Stimulated activated CD4-positive, alpha-beta T cell treated with anti-CD3 and anti-CD28 coated beads, TNF-alpha, amount 100 ng/mL, for 48 hours (primary cell): ENCODE measurements at regions not wholly inside any gene's neighbourhood (a gene's known extent, or its start where the extent isn't known, plus 50 kb on each side); places are given as distances from the start of the nearest gene placed in this dataset.

ENCODE experiments used
- DNase-seq, 3 donors: peaks; one replicate each; pipeline ENCODE4 v3.0.0-alpha.2; 2020; ENCODE audit warnings: low read depth in 3 of 3

DNA sequence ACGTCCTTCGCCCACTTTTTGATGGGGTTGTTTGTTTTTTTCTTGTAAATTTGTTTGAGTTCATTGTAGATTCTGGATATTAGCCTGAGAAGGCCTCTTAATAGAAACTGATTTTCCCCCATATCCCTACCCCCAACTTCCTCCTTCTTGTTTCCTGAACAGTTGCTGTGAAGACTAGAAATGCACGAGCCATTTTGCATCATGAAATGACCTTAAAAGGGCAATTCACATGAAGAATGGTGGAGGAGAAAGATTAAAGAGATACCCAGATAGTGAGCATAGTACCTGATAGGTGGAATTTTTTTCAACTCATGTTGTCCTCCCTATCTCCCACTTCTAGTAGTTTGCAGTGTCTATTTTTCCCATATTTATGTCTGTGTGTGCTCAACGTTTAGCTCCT lies 55.2 kb upstream of the KCNH8 start:
- no peak for DNase-seq

DNA sequence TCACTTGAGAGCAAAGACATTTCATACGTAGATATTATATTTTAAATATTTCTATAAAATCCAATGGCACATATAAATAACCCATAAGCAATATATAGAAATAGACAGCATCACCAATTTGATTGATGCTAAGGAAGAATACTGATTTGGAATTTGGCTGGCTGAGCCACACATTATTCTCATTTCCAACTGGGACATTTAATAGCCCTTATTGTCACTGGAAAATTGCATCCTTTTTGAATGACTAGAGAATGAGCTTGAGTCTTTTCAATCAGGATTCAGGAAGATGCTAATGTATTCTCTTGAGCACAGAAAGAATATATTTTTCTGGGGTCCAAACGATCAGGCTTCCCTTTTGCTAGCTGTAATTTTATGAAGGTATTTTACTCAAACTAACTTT lies 70.9 kb upstream of the KCNH8 start:
- DNase-seq: no peak

DNA sequence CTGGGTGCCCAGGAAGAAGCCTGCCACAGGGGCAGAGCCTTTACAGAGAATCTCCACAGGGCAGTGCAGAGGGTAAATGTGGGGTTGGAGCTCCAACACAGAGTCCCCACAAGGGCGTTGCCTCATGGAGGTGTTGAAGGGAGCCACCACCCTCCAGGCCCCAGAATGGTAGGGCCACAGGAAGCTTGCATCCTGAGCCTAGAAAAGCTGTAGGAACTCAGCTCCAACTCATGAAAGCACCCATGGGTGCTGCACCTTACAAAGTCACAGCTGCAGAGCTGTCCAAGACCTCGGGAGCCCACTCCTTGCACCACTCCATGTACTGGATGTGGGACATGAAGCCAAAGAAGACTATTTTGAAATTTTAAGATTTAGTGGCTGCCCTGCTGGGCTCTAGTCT lies 73.3 kb upstream of the KCNH8 start:
- DNase-seq: no peak

DNA sequence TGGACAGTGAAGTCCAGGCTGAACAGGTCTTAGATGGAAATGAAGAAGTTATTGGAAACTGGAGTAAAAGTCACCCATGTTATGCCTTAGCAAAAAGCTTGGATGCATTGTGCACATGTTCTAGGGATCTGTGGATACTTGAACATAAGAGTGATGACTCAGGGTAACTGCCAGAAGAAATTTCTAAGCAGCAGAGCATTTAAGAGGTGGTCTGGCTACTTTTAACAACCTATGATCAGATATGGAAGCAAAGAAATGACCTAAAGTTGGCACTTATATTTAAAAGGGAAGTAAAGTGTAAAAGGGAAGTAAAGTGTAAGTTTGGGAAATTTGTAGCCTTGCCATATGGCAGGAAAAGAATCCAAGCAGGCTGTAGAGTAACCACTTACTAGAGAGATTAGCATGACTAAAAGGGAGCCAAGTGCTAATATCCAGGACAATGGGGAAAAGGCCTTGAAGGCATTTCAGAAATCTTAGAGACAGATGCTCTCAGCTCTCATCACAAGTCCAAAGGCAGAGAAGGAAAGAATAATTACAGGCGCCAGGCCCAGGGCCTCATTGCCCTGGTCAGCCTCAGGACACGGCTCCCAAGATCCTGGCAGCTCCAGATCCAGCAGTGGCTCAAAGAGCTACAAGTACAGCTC lies 73.9 kb upstream of the KCNH8 start:
- DNase-seq: no peak

DNA sequence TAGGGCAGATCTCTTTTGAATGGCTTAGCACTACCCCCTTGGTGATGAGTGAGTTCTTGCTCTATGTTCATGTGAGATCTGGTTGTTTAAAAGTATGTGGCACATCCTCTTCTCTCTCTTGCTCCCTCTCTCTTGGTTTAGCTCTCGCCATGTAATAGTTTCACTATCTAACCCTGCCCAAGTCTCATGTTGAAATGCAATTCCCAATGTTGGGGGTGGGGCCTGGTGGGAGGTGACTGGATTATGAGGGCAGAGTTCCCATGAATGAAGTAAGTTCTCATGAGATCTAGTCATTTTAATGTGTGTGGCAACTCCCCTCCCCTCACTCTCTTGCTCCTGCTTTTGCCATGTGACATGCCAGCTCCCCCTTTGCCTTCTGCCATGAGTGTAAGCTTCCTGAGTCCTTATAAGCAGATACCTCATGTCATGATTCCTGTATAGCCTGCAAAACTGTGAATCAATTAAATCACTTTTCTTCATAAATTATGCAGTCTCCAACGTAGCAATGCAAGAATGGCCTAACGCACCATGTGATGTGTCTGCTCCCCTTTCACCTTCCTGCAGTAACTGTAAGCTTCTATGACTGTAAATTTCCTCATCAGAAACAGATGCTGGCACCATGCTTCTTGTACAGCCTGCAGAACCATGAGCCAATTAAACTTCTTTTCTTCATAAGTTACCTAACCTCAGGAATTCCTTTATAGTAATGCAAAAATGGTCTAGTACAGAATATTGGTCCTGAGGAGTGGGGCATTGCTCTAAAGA lies 74.8 kb upstream of the KCNH8 start:
- DNase-seq: no peak

DNA sequence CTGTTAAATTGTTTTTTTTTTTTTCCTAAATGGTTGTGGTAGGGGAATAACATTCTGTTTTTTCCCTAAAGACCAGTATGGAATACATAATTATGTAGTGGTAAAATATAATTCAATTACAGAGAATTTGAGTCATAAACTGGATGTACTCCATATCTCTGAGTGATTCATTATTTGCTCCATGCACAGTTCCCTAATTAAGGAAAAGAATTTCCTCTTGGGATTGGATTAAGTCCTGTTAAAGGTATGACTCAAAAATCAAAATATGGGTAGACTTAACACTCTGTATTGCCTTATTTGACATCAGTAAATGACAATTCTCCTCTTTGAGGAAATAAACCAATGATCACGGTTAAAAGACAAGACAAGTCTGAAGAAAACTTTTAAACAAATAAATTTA lies 78.0 kb upstream of the KCNH8 start:
- DNase-seq: no peak

DNA sequence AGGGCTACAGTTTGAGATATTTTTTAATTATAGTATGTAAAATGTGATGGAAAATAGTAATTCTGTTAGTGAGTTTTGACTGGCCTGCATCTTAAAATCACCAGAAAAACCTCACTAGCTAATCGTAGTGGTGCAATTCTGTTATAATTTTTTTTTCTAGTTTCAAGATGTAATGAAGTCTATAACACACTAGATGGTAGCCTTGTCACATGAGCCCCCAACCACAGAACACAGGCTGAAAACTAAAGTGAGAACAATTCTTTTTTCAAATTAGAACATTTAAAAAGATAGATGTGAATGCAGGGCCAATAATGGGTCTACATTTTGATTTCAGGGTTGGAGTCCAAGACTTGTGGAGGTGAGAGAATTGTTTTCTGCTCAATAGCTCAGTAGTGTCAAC lies 83.3 kb upstream of the KCNH8 start:
- no peak for DNase-seq

DNA sequence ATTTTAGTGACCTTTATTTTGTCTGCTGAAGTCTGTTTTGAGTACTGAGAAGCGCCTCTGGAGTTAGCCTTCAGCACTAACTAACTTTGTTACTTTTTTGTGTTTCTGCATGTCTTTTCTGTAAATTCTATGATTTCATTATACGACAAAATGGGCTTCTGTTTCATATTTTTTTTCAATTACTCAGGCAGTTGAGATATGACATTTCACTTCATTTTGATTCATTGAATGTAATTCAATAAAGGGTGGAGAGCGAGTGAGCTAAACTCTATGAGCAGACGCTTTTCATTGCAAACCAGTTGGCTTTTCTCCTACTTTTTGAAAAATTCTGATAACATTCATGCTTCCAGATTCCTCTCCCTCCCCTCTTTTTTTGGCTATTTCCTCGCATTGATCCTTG lies 84.4 kb upstream of the KCNH8 start:
- DNase-seq: no peak

DNA sequence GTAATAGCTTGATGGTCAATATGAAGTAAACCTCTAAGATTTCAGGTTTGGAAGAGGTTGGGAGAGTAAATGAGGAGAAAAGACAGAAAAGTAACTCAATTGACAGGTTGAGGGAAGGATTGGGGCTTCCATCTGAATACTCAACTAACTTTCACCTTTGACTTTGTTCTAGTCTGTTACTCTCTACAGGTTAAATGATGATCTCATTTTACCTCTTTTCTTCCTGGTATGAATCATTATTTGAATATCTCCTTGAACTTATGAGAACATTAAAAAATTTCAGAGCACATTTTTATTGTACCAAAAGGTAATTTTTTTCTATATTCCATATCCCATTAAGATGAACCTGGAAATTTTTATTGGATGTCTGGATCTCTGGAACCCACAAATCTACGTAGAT lies 87.9 kb upstream of the KCNH8 start:
- DNase-seq: no peak

DNA sequence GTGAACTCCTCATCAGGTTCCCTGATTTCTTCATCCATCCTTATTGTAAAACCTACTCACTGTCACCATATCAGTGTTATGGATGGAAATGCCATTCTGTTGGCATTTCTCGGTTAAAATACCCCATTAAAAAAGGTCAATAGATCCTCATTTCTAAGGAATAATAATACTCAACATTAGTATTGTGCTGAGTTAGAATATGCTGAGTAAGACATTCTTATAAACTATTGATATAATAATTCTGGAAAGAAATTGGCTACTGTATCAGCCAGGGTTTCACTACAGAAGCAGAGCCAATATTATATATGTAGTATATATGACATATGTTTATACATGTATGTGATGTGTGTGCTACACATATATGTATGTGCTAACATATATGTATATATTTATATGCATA lies 95.4 kb upstream of the KCNH8 start:
- no peak for DNase-seq

DNA sequence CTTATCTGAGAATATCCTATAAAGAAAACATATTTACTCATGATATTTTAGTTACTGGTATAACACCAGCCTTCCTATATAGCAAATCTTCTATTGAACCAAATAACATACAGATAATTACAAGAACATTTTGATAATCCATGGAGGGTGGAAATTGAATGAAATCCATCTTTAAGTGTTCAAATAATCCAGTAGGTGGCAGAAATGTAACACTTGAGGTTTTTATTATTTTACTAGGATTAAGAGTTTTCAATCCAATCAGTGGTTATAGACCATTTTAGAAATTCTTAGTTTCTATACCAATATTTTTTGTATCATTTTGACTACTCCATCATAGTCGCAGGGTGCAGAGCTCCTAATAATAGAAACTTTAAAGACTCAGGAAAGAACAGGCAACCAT lies 101.9 kb upstream of the KCNH8 start:
- DNase-seq: no peak

DNA sequence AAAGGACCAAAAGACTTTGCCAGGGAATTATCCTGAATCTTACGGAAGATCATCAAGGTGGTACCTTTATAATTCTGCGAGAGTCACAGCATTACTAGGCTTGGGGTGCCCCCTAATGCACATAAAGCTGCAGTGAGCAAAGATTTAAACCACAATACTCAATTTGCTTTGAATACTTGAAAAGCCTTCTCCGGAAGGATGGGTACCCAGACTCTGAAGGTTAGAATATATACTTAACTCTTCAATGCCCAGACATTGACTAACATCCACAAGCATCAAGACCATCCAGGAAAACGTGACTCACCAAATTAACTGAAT lies 117.8 kb upstream of the KCNH8 start:
- no peak for DNase-seq

DNA sequence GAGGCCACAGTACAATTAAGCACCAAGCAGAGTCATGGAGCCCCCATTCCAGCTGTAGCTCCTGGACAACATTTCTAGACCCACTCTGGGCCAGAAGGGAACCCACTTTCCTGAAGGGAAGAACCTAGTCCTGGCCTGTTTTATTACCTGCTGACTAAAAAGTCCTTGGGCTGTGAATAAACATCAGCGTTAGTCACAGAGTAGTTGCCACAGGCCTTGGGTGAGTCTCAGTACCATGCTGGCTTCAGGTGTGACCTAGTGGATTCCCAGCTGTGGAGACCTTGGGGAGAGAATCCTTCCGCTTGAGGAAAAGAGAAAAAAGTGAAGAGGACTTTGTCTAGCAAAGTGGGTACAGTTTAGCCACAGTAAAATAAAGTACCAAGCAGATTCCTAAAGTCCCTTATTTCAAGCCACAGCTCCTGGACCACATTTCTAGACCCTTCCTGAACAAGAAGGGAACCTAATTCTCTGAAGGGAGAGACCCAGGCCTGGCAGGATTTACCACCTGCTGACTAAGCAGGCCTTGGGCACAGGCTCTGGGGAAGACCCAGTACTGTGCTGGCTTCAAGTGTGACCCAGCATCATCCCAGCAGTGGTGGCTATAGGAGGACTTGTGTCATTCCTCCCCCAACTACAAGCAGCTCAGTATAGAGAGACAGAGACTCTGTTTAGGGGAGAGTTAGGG lies 118.3 kb upstream of the KCNH8 start:
- no peak for DNase-seq

DNA sequence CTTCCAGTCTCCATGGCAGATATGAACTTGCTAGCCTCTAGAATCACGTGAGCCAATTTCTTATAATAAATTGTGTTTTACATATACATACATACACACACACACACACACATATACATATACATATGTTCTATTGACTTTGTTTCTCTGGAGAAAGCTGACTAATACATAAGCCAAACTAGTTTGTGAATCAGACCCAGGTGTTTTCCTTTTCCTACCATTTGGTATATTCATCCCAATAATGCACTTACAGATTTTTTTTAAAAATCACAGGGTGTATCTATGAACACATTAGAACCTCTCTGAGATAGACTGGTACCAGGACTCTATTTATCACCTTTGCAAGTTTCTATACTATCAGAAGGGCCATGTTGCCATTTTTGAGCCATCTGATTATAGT lies 122.9 kb upstream of the KCNH8 start:
- no peak for DNase-seq

DNA sequence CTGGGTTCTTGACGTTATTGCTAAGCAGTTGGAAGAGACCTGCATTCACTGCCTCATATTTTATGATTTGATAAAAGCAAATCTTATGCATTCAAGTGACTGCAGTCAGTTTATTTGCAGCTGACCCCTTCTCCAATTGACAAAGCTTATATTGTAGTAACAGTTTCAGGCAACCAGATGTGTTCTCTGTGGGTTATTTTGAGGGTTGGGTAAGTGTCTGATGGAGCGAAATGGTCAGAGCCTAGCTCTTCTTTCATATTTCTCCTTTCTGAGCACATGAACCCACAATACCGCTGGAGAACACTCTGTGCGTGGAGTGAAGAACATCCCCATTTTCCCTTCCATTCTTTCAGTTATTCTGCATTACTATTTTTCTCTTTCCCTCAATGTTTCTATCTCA lies 125.8 kb upstream of the KCNH8 start:
- no peak for DNase-seq

DNA sequence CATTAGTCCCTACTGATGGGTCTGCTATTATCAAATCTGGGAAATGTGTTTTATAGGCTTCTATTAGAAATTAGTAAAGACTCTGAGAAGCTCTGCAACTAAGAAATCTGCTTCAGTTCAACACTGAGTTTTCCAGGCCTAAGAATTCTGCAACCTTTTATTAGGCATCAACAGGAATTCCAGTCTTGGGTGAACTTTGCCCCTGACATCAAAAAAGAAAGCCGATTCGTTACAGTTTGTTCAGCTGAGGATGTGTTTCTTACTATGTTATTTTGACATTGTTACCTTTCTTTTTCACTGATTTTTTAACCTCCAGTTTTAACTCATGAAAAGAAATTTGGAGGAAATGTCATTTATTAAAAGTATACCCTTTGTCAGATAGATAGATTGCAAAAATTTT lies 131.5 kb upstream of the KCNH8 start:
- no peak for DNase-seq

DNA sequence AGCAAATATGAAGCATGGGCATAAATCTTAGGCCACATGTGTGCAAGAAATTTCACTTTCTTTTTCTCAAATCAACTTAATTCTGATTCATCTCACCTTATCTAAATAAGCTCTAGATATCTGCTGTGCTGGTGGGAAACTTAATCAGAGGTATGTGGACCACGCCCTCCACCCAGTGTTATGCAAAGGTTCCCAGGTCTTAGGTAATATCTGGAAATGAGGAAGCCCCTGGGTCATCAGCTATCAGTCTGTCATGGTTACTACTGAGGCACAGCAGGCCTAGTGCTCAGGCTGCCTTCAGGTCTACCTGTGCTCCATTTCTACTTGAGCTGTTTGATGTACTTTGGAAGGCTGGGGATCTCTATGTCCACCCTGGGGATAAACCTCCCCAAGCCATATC lies 134.4 kb upstream of the KCNH8 start:
- DNase-seq: no peak

DNA sequence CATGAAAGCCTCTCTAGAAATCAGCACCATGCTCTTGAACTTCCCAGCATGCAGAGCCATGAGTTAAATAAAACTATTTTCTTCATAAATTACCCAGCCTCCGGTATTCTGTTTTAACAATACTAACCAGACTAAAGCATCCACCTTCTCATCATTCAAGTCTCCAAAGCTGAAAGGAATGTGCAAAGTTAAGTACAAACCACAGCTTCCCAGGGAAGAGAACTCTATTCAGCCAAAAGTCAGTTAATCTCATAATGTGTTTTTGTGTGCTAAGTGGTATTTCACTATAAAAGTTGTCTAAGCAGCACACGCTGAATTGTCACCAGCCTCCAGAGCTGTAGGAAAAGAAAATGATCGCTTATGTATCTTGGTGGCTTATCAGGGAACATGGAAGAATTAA lies 135.5 kb upstream of the KCNH8 start:
- DNase-seq: no peak

DNA sequence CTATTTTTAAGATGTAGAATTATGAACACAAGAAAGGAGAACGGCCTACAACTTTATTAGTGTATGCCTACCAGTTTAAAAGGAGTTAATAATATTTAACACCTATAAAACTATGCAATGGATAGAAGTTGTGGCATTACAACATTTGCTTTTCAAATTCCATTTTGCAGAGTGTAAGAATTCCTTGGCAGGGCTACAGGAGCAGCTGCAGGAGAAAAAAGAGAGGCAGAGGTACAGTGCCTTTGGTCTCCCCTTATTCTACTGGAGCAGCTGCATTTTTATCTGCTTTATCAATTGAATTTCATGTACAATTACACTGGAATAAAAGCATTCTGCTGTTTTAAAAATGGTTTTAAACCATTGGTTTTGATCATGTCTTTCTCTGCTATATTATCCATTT lies 145.7 kb upstream of the KCNH8 start:
- no peak for DNase-seq

DNA sequence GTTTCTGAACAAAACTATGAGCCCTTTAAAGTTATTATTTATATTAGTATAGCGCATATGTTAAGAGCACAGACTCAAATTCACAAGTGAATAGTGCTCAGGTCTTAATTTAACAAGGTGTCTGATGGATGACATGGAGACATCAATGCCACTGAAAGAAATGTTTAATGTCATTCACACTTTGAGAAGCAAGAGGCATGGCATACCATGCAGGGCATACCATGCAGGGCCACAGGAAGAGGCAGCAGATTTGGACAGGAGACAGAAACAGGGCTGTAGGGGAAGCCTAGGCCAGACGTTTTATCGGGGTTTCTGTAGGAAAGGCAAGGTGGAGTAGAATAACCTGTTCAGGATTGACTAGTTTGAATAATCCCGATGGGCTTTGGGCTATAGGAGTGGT lies 150.2 kb upstream of the KCNH8 start:
- DNase-seq: no peak

DNA sequence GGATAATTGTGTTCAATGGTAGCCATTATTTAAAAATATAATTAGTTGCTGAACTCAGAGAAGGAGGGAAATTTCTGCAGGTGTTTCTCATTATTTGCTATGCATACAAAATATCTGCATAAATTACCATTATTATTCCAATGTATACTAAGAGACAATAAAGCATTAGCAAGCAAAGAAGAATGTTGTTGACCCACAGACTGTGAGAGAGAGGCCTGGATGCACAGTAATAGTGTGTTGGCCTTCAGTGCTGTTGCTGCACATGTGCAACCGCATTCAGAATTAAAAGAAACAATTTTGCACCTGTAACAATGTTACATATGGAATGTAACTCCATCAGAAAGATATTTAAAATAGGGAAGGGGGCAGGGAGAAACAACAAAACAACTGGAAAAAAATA lies 155.6 kb upstream of the KCNH8 start:
- no peak for DNase-seq

DNA sequence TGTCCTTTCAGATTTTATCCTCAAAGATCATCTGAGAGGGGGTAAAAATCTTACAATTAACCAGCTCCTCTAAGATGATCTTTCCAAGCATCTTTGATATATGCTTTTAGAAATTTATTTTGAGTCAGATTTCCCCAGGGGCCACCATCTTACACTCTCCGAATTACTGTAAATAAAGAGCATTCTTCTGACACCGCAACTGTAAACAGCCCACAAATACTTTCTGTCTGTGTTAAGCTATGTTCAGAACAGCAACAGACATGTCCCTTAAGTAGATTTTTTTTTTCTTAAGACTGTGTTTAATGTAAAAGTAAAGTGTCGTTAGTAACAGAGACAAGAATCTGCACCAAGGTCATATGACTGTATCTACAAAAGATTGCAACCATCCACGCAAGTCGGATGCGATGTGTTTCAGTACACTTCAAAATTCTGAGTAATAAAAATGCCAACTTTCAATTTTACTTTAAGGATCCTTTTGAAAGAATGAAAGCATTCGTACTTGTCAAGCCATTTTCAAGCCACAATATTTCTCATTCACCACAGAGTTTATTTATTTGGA lies 159.0 kb upstream of the KCNH8 start:
- DNase-seq: no peak

DNA sequence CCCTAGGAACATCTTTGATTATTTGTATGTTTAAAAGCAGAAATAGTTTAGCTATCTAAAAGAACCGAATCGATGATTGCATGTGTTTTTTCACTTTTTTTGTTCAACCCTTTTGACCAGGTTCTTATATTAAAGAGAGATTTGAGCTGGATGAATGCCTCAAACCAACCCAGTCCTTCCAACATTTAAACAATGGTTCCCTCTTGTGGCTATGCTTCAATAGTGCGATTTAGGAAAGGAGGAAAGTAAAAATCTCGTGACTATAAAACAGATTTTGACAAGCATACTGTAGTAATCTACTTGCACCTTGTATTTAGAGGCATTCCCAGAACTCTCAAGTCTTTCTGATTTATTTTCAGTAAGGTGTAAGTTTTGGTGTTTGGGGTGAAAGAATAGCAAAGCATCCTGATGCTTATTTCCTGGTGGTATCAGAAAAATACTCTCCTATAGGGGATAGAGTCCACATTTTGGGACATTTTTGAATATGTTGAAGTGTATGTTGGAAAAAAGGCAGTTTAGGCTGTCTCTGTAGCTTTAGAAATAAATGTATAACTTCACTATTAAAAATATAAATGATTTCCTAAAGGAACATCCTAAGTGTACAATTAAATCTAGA lies 159.6 kb upstream of the KCNH8 start:
- no peak for DNase-seq
